BJ (cell line): ENCODE measurements at regions not wholly inside any gene's neighbourhood (a gene's known extent, or its start where the extent isn't known, plus 50 kb on each side); places are given as distances from the start of the nearest gene placed in this dataset.

Experiments used
- CTCF ChIA-PET: fragments of 350-600 bp; formaldehyde crosslinking; extraction: SDS; loops from one replicate; lab custom pipeline; 2021; ENCODE audit warnings: antibody characterized with exemption, inconsistent platforms; lab: Yijun Ruan, JAX
- POLR2A ChIA-PET: fragments of 300-600 bp; sonication (Branson Sonifier 250); formaldehyde crosslinking; extraction: SDS; loops from one replicate; lab custom pipeline; 2021; ENCODE audit warnings: antibody characterized with exemption; lab: Charles Lee
- DNase-seq: peaks from one replicate; pipeline ENCODE4 v3.0.0-alpha.2; 2011; ENCODE audit warnings: low read depth
- H3K27me3 ChIP-seq: 2 replicates; pipeline ENCODE4 v1.6.0; 2011; ENCODE audit warnings: low read length; ENCODE audit not compliant: control insufficient read depth, insufficient read depth
- H3K36me3 ChIP-seq: 2 replicates; pipeline ENCODE4 v1.5.1; 2011; ENCODE audit warnings: low read length; ENCODE audit not compliant: control insufficient read depth, insufficient read depth
- H3K4me3 ChIP-seq: 2 replicates; pipeline ENCODE4 v1.5.1; 2011; ENCODE audit warnings: low read depth, mild to moderate bottlenecking, control low read depth, low read length
- TF ChIP-seq, protein P1 (sequence below): IDR thresholded peaks from 2 replicates; pipeline ENCODE4 v1.5.1; 2011; ENCODE audit warnings: low read depth, mild to moderate bottlenecking, control low read depth, inconsistent platforms, low read length, moderate library complexity; ENCODE audit not compliant: insufficient read depth

DNA sequence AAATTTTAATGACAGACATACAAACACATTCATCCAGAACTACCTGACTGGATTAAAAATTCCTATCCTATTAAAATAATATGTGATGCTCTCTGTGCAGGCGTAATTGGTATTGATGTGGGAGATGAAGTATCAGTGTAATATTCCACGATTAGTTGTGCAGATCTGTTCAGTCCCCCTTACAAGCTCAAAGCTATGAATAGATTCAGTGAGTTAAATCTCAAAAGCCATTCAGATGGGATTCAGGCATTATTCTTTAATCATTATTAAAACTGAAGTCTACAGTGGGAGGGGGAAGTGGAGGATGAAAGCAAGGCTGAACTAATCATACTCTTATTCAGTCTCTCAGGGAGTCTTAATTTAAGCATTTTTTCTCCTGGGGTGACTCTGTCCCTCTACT lies 855.8 kb downstream of the EFNA5 start:
- no peaks in the 10 kb centered on the region for H3K36me3 ChIP-seq
- CTCF ChIA-PET: no interaction called here
- TF ChIP-seq, protein P1, sequence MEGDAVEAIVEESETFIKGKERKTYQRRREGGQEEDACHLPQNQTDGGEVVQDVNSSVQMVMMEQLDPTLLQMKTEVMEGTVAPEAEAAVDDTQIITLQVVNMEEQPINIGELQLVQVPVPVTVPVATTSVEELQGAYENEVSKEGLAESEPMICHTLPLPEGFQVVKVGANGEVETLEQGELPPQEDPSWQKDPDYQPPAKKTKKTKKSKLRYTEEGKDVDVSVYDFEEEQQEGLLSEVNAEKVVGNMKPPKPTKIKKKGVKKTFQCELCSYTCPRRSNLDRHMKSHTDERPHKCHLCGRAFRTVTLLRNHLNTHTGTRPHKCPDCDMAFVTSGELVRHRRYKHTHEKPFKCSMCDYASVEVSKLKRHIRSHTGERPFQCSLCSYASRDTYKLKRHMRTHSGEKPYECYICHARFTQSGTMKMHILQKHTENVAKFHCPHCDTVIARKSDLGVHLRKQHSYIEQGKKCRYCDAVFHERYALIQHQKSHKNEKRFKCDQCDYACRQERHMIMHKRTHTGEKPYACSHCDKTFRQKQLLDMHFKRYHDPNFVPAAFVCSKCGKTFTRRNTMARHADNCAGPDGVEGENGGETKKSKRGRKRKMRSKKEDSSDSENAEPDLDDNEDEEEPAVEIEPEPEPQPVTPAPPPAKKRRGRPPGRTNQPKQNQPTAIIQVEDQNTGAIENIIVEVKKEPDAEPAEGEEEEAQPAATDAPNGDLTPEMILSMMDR: no peak
- no peak overlapping the region for H3K4me3 ChIP-seq
- no peak for DNase-seq
- H3K27me3 ChIP-seq: no peaks in the 10 kb centered on the region
- POLR2A ChIA-PET: no interaction called here

DNA sequence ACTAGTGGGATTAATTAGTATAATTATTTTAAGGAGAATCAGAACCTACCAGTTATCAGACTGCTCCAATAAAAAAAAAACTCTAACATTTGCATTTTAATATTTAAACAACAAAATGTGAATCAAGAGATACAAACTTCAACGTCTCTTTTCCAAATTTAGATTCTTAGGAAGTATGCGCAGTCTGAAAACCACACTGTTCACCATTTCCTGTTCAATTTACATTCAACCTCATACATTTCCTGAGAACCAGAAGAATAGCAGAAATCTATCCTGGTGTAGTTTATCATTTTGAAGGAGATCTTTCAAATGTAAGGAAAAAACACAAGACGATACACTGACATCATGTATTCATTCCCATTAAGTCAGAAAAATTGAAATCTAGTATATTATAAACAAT lies 869.2 kb downstream of the EFNA5 start:
- Histone ChIP-seq H3K4me3 (no peak overlapping the region), H3K27me3 (no peaks in the 10 kb centered on the region), H3K36me3 (no peaks in the 10 kb centered on the region)
- DNase-seq: no peak
- ChIA-PET CTCF (no interaction called here), POLR2A (no interaction called here)
- TF ChIP-seq, protein P1: no peak

DNA sequence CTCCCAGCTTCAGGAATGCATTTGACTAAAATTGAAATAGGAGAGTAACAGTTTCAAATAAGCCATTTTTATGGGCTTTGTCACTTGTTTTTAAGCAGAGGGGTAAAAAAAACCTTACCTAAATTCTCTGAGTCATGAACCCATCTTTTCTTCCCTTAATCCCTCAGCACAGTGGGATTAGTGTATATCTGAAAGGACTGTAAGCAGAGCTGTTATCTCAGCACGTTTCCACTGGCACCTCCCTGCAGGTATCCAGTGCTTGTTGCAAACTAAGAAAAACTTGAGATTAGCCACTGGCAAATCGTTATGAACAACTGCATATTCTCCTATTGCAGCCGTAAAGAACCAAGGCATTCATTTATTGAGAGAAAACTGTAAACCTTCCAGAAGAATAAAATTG lies 872.7 kb downstream of the EFNA5 start:
- POLR2A ChIA-PET: no interaction called here

DNA sequence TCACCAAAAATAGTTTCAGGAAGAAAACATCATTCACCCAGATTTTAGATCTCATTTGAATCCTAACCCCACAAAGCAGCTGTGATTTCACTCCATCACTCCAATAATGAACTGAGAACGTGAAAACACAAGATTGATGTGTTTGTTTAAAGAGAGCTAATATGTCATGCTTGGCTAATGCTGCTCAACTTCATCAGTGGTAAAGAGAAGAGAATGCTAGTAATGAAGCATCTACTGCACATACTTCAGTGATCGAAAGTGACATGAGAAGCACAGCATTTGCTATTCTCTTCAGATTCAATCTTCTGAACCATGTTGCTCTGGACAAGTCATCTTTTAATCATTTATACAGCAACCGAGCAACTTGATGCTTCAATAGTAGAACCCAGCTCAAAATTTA lies 874.7 kb downstream of the EFNA5 start:
- H3K4me3 ChIP-seq: no peak overlapping the region
- no peaks in the 10 kb centered on the region for H3K27me3 ChIP-seq
- DNase-seq: no peak
- ChIA-PET CTCF (no interaction called here), POLR2A (no interaction called here)
- TF ChIP-seq, protein P1: no peak
- no peaks in the 10 kb centered on the region for H3K36me3 ChIP-seq

More for the DNA sequence above, 872.7 kb downstream of the EFNA5 start:
- no peaks in the 10 kb centered on the region for H3K36me3 ChIP-seq
- TF ChIP-seq, protein P1: no peak
- CTCF ChIA-PET: no interaction called here
- no peak overlapping the region for H3K4me3 ChIP-seq
- no peak for DNase-seq
- no peaks in the 10 kb centered on the region for H3K27me3 ChIP-seq

DNA sequence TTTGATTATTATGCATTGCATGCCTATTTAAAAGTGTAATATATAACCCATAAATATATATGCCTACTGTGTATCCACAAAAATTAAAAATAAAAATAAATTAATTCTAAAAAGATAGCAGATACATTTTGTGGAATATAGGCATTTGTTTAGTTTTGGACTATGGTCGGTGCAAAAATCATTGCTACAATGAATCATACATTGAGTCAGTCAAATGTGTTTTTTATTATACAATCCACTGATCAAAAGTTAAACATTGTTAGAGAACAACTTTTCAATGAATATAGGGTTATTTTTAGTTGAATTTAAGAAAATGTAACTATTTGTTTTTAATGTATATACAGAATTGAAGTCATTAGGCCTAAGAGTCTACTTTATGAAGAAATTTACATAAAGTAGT lies 885.9 kb downstream of the EFNA5 start:
- H3K36me3 ChIP-seq: no peaks in the 10 kb centered on the region
- no peaks in the 10 kb centered on the region for H3K27me3 ChIP-seq
- CTCF ChIA-PET: no interaction called here
- no peak overlapping the region for H3K4me3 ChIP-seq
- POLR2A ChIA-PET: no interaction called here
- DNase-seq: no peak
- TF ChIP-seq, protein P1: no peak
